Naive thymus-derived CD4-positive, alpha-beta T cell (primary cell): ENCODE measurements at regions not wholly inside any gene's neighbourhood (a gene's known extent, or its start where the extent isn't known, plus 50 kb on each side); places are given as distances from the start of the nearest gene placed in this dataset.

ENCODE experiments used
- ATAC-seq: fragments of 150-1000 bp; cut with Tn5 transposase; 2 replicates; pipeline ENCODE4 v1.10.0; 2021; ENCODE audit warnings: mild to moderate bottlenecking, moderate library complexity
- CTCF ChIA-PET: fragments of 350-600 bp; sonication (Branson Sonifier 250); formaldehyde crosslinking; loops from one replicate; lab custom pipeline; 2021; ENCODE audit warnings: antibody characterized with exemption; lab: Charles Lee
- POLR2A ChIA-PET: fragments of 350-600 bp; sonication (Branson Sonifier 250); formaldehyde crosslinking; loops from one replicate; lab custom pipeline; 2021; ENCODE audit warnings: antibody characterized with exemption, inconsistent platforms; lab: Charles Lee
- DNase-seq, 9 donors: peaks; one replicate each; pipeline versions ENCODE4 v3.0.0 to v3.0.0-alpha.2; 2020 to 2022; ENCODE audit warnings: mixed read lengths in 1 of 9
- H3K27ac ChIP-seq: one replicate; pipeline ENCODE4 v1.7.0; 2013; ENCODE audit warnings: mild to moderate bottlenecking, low read depth, low read length, moderate library complexity
- H3K27me3 ChIP-seq, 2 donors: one replicate each; pipeline ENCODE4 v1.7.0; 2013; ENCODE audit warnings: low read length in 2 of 2, mild to moderate bottlenecking in 2 of 2, moderate library complexity in 2 of 2; ENCODE audit not compliant: control insufficient read depth in 2 of 2, insufficient read depth in 2 of 2
- H3K36me3 ChIP-seq, 3 experiments: 1 replicate in 2 of 3; 2 replicates in 1 of 3; pipeline ENCODE4 v1.7.0; 2013; ENCODE audit warnings: low read length in 3 of 3, mild to moderate bottlenecking in 3 of 3, moderate library complexity in 1 of 3; ENCODE audit not compliant: insufficient read depth in 3 of 3, control insufficient read depth in 2 of 3
- H3K4me1 ChIP-seq, 2 donors: one replicate each; pipeline ENCODE4 v1.7.0; 2013; ENCODE audit warnings: low read length in 2 of 2, mild to moderate bottlenecking in 2 of 2, moderate library complexity in 1 of 2; ENCODE audit not compliant: control insufficient read depth in 2 of 2, insufficient read depth in 2 of 2
- H3K4me3 ChIP-seq: 2 replicates; pipeline ENCODE4 v1.7.0; 2013; ENCODE audit warnings: mild to moderate bottlenecking, low read length
- H3K9me3 ChIP-seq, 3 experiments: 1 replicate in 2 of 3; 2 replicates in 1 of 3; pipeline ENCODE4 v1.7.0; 2013; ENCODE audit warnings: low read length in 3 of 3; ENCODE audit not compliant: control insufficient read depth in 2 of 3
- H3K27ac Mint-ChIP-seq, 9 donors: one replicate each; pipeline ENCODE4 v1.8.0; 2020 to 2022; ENCODE audit warnings: mixed read lengths in 9 of 9, mild to moderate bottlenecking in 8 of 9, moderate library complexity in 5 of 9, inconsistent platforms in 2 of 9
- H3K27me3 Mint-ChIP-seq, 5 donors: one replicate each; pipeline ENCODE4 v1.8.0; 2021 to 2022; ENCODE audit warnings: mixed read lengths in 5 of 5, mild to moderate bottlenecking in 1 of 5
- H3K36me3 Mint-ChIP-seq, 5 donors: one replicate each; pipeline ENCODE4 v1.8.0; 2020 to 2022; ENCODE audit warnings: mixed read lengths in 5 of 5, mild to moderate bottlenecking in 3 of 5, inconsistent platforms in 1 of 5
- H3K4me1 Mint-ChIP-seq, 7 donors: one replicate each; pipeline ENCODE4 v1.8.0; 2020 to 2022; ENCODE audit warnings: mixed read lengths in 7 of 7, mild to moderate bottlenecking in 3 of 7, inconsistent platforms in 1 of 7
- H3K4me3 Mint-ChIP-seq, 10 donors: one replicate each; pipeline ENCODE4 v1.8.0; 2020 to 2022; ENCODE audit warnings: mild to moderate bottlenecking in 10 of 10, mixed read lengths in 10 of 10, moderate library complexity in 6 of 10, inconsistent platforms in 2 of 10
- H3K9me3 Mint-ChIP-seq, 11 donors: one replicate each; pipeline ENCODE4 v1.8.0; 2020 to 2022; ENCODE audit warnings: mixed read lengths in 11 of 11, mild to moderate bottlenecking in 4 of 11, inconsistent platforms in 1 of 11, moderate library complexity in 1 of 11
- intact Hi-C, 2 donors: fragments of 100-400 bp; cut with micrococcal nuclease; formaldehyde crosslinking; loops; one replicate each; pipeline ENCODE4 v1.15.1; 2023

- Histone ChIP-seq H3K36me3 (no peaks in the 10 kb centered on the region), H3K27ac (no peak overlapping the region), H3K27me3 (no peaks in the 10 kb centered on the region), H3K9me3 (no peaks in the 10 kb centered on the region), H3K4me1 (no peaks in the 10 kb centered on the region), H3K4me3 (no peak overlapping the region)
- H3K4me3 Mint-ChIP-seq: no peak overlapping the region
- no peaks in the 10 kb centered on the region for H3K36me3 Mint-ChIP-seq
- DNase-seq: no peak
- intact Hi-C loops: no loop called here
- POLR2A ChIA-PET: no interaction called here
- ATAC-seq: no peak
- no peak overlapping the region for H3K27ac Mint-ChIP-seq
- H3K4me1 Mint-ChIP-seq: peaks cover 0 to 6% (median 4%) of the 10 kb centered on the region in 7 donors
- peaks cover 0 to 41% (median 15%) of the 10 kb centered on the region in 5 donors for H3K27me3 Mint-ChIP-seq
- CTCF ChIA-PET: no interaction called here
- peaks cover 0 to 10% (median 5%) of the 10 kb centered on the region in 11 donors for H3K9me3 Mint-ChIP-seq
Measured at GRCh38 chr9:135301271-135302263, 178.0 kb upstream of the PPP1R26 start.

- POLR2A ChIA-PET: no interaction called here
- Histone ChIP-seq H3K9me3 (no peaks in the 10 kb centered on the region), H3K4me3 (no peak overlapping the region), H3K36me3 (no peaks in the 10 kb centered on the region), H3K4me1 (no peaks in the 10 kb centered on the region), H3K27me3 (no peaks in the 10 kb centered on the region), H3K27ac (no peak overlapping the region)
- no peak overlapping the region for H3K4me3 Mint-ChIP-seq
- H3K27ac Mint-ChIP-seq: no peak overlapping the region
- H3K9me3 Mint-ChIP-seq: peaks cover 0 to 10% (median 5%) of the 10 kb centered on the region in 11 donors
- CTCF ChIA-PET: no interaction called here
- H3K36me3 Mint-ChIP-seq: no peaks in the 10 kb centered on the region
- ATAC-seq: no peak
- peaks cover 0 to 51% (median 22%) of the 10 kb centered on the region in 5 donors for H3K27me3 Mint-ChIP-seq
- no peak for DNase-seq
- peaks cover 0 to 6% (median 4%) of the 10 kb centered on the region in 7 donors for H3K4me1 Mint-ChIP-seq
- intact Hi-C loops: no loop called here
Measured at GRCh38 chr9:135302329-135303279, 177.0 kb upstream of the PPP1R26 start.

- no peaks in the 10 kb centered on the region for H3K27me3 ChIP-seq
- no peaks in the 10 kb centered on the region for H3K4me1 ChIP-seq
- H3K27me3 Mint-ChIP-seq: peaks cover 0 to 55% (median 22%) of the 10 kb centered on the region in 5 donors
- no peak overlapping the region for H3K27ac ChIP-seq
- H3K36me3 Mint-ChIP-seq: no peaks in the 10 kb centered on the region
- intact Hi-C loops: no loop called here
- H3K4me1 Mint-ChIP-seq: peaks cover 0 to 6% (median 4%) of the 10 kb centered on the region in 7 donors
- H3K4me3 ChIP-seq: no peak overlapping the region
- H3K27ac Mint-ChIP-seq: peak overlapping the region in 1 of 9 donors; percentile 34
- H3K9me3 Mint-ChIP-seq: peaks cover 0 to 10% (median 4%) of the 10 kb centered on the region in 11 donors
- ChIA-PET CTCF (no interaction called here), POLR2A (no interaction called here)
- H3K4me3 Mint-ChIP-seq: no peak overlapping the region
- H3K36me3 ChIP-seq: no peaks in the 10 kb centered on the region
- DNase-seq (no peak), ATAC-seq (no peak)
- no peaks in the 10 kb centered on the region for H3K9me3 ChIP-seq
Measured at GRCh38 chr9:135303280-135303647, 176.3 kb upstream of the PPP1R26 start.

GRCh38 chr9:135303865-135304499 lies 175.6 kb upstream of the PPP1R26 start:
- H3K36me3 ChIP-seq: no peaks in the 10 kb centered on the region
- no peak for ATAC-seq
- no peaks in the 10 kb centered on the region for H3K36me3 Mint-ChIP-seq

GRCh38 chr9:135304886-135305285 lies 174.7 kb upstream of the PPP1R26 start:
- intact Hi-C loops: no loop called here
- no peak for ATAC-seq
- no peaks in the 10 kb centered on the region for H3K4me1 ChIP-seq
- no peak overlapping the region for H3K4me3 Mint-ChIP-seq
- no peak for DNase-seq
- POLR2A ChIA-PET: no interaction called here
- H3K27me3 Mint-ChIP-seq: peaks cover 0 to 55% (median 25%) of the 10 kb centered on the region in 5 donors
- no peaks in the 10 kb centered on the region for H3K27me3 ChIP-seq
- H3K36me3 ChIP-seq: no peaks in the 10 kb centered on the region
- H3K4me3 ChIP-seq: no peak overlapping the region
- H3K9me3 ChIP-seq: no peaks in the 10 kb centered on the region
- peaks cover 0 to 6% (median 4%) of the 10 kb centered on the region in 7 donors for H3K4me1 Mint-ChIP-seq
- H3K36me3 Mint-ChIP-seq: no peaks in the 10 kb centered on the region
- H3K27ac Mint-ChIP-seq: no peak overlapping the region
- no peak overlapping the region for H3K27ac ChIP-seq
- CTCF ChIA-PET: interaction anchor here (0.6 kb wide), 1 partner anchor 253 kb away, joined by 3 read pairs; no protein-coding TSS in a partner anchor
- peaks cover 0 to 10% (median 6%) of the 10 kb centered on the region in 11 donors for H3K9me3 Mint-ChIP-seq

More at GRCh38 chr9:135303865-135304499, 175.6 kb upstream of the PPP1R26 start:
- peak overlapping the region in 1 of 9 donors; percentile 34 for H3K27ac Mint-ChIP-seq
- Histone ChIP-seq H3K27me3 (no peaks in the 10 kb centered on the region), H3K4me1 (no peaks in the 10 kb centered on the region), H3K9me3 (no peaks in the 10 kb centered on the region), H3K27ac (no peak overlapping the region), H3K4me3 (no peak overlapping the region)
- H3K4me1 Mint-ChIP-seq: peaks cover 0 to 6% (median 4%) of the 10 kb centered on the region in 7 donors
- DNase-seq: no peak
- CTCF ChIA-PET: no interaction called here
- peaks cover 0 to 55% (median 24%) of the 10 kb centered on the region in 5 donors for H3K27me3 Mint-ChIP-seq
- POLR2A ChIA-PET: no interaction called here
- peaks cover 0 to 10% (median 4%) of the 10 kb centered on the region in 11 donors for H3K9me3 Mint-ChIP-seq
- H3K4me3 Mint-ChIP-seq: no peak overlapping the region
- intact Hi-C loops: no loop called here
